Activated CD8-positive, alpha-beta memory T cell treated with anti-CD3 and anti-CD28 coated beads for 1 hour (primary cell): ENCODE measurements at regions not wholly inside any gene's neighbourhood (a gene's known extent, or its start where the extent isn't known, plus 50 kb on each side); places are given as distances from the start of the nearest gene placed in this dataset.

ENCODE experiments used
- DNase-seq, 2 donors: peaks; one replicate each; pipeline ENCODE4 v3.0.0-alpha.2; 2020; ENCODE audit warnings: low read depth in 1 of 2; ENCODE audit errors: extremely low read depth in 1 of 2

- DNase-seq: no peak
These were observed 93.2 kb downstream of the FOXF2 start for GRCh38 chr6:1482381-1483166.

GRCh38 chr6:1485678-1486077 lies 96.3 kb downstream of the FOXF2 start:
- DNase-seq: no peak

- DNase-seq: no peak
These were observed 97.0 kb downstream of the FOXF2 start for GRCh38 chr6:1486387-1486786.

GRCh38 chr6:1487239-1487638 lies 97.9 kb downstream of the FOXF2 start:
- no peak for DNase-seq

GRCh38 chr6:1491025-1491424 lies 101.6 kb downstream of the FOXF2 start:
- DNase-seq: no peak

GRCh38 chr6:1491591-1492319 lies 102.4 kb downstream of the FOXF2 start:
- DNase-seq: no peak

- no peak for DNase-seq
These were observed 105.3 kb downstream of the FOXF2 start for GRCh38 chr6:1494671-1495070.

- DNase-seq: no peak
These were observed 106.0 kb downstream of the FOXF2 start for GRCh38 chr6:1495344-1495743.

GRCh38 chr6:1496092-1496491 lies 106.7 kb downstream of the FOXF2 start:
- no peak for DNase-seq

- DNase-seq: no peak
These were observed 107.7 kb downstream of the FOXF2 start for GRCh38 chr6:1496836-1497760.

GRCh38 chr6:1497761-1498105 lies 108.4 kb downstream of the FOXF2 start:
- DNase-seq: no peak

- DNase-seq: no peak
These were observed 109.2 kb downstream of the FOXF2 start for GRCh38 chr6:1498491-1499113.

- DNase-seq: no peak
These were observed 109.9 kb upstream of the FOXC1 start for GRCh38 chr6:1499777-1500176.

- DNase-seq: no peak
These were observed 108.8 kb upstream of the FOXC1 start for GRCh38 chr6:1500913-1501312.

GRCh38 chr6:1502041-1502440 lies 107.7 kb upstream of the FOXC1 start:
- DNase-seq: no peak

- DNase-seq: no peak
These were observed 105.9 kb upstream of the FOXC1 start for GRCh38 chr6:1503811-1504210.

GRCh38 chr6:1504465-1504864 lies 105.2 kb upstream of the FOXC1 start:
- no peak for DNase-seq

GRCh38 chr6:1507251-1507650 lies 102.5 kb upstream of the FOXC1 start:
- no peak for DNase-seq

- no peak for DNase-seq
These were observed 100.5 kb upstream of the FOXC1 start for GRCh38 chr6:1509241-1509640.

GRCh38 chr6:1510239-1510638 lies 99.5 kb upstream of the FOXC1 start:
- no peak for DNase-seq

GRCh38 chr6:1513215-1513780 lies 96.4 kb upstream of the FOXC1 start:
- no peak for DNase-seq
